CD4-positive, alpha-beta T cell (primary cell): ENCODE measurements at regions not wholly inside any gene's neighbourhood (a gene's known extent, or its start where the extent isn't known, plus 50 kb on each side); places are given as distances from the start of the nearest gene placed in this dataset.

Source experiments
- ATAC-seq: fragments of 200-7000 bp; cut with Tn5 transposase; one replicate; pipeline ENCODE4 v1.10.0; 2022; ENCODE audit warnings: mild to moderate bottlenecking; ENCODE audit not compliant: poor library complexity
- CTCF ChIA-PET: fragments of 350-600 bp; sonication (Branson Sonifier 250); formaldehyde crosslinking; loops from one replicate; lab custom pipeline; 2021; ENCODE audit warnings: antibody characterized with exemption, inconsistent platforms; lab: Charles Lee
- POLR2A ChIA-PET: fragments of 350-600 bp; sonication (Branson Sonifier 250); formaldehyde crosslinking; loops from one replicate; lab custom pipeline; 2021; ENCODE audit warnings: antibody characterized with exemption, inconsistent platforms; lab: Charles Lee
- DNase-seq, 14 experiments: peaks; one replicate each; pipeline ENCODE4 v3.0.0-alpha.2; 2013 to 2020; ENCODE audit warnings: mixed read lengths in 2 of 14
- H3K27ac ChIP-seq, 2 donors: one replicate each; pipeline versions ENCODE4 v1.5.1 to v1.7.0; 2013; ENCODE audit warnings: low read length in 2 of 2, low read depth in 1 of 2, mild to moderate bottlenecking in 1 of 2
- H3K27me3 ChIP-seq, 2 experiments: 1 replicate in 1 of 2; 2 replicates in 1 of 2; pipeline versions ENCODE4 v1.6.1 to v1.7.0; 2013; ENCODE audit warnings: low read length in 2 of 2, control low read depth in 1 of 2, mild to moderate bottlenecking in 1 of 2, moderate library complexity in 1 of 2; ENCODE audit not compliant: insufficient read depth in 2 of 2, control insufficient read depth in 1 of 2
- H3K36me3 ChIP-seq: one replicate; pipeline ENCODE4 v1.6.1; 2013; ENCODE audit warnings: low read length, control low read depth; ENCODE audit not compliant: insufficient read depth
- H3K4me1 ChIP-seq: one replicate; pipeline ENCODE4 v1.6.1; 2013; ENCODE audit warnings: low read length, control low read depth; ENCODE audit not compliant: insufficient read depth
- H3K4me3 ChIP-seq: one replicate; pipeline ENCODE4 v1.5.1; 2013; ENCODE audit warnings: mild to moderate bottlenecking, low read length, moderate library complexity
- H3K9me3 ChIP-seq, 2 experiments: 1 replicate in 1 of 2; 2 replicates in 1 of 2; pipeline versions ENCODE4 v1.6.1 to v1.7.0; 2013; ENCODE audit warnings: low read length in 2 of 2, mild to moderate bottlenecking in 2 of 2, control low read depth in 1 of 2, moderate library complexity in 1 of 2; ENCODE audit not compliant: control insufficient read depth in 1 of 2, insufficient read depth in 1 of 2
- H3K27ac Mint-ChIP-seq: one replicate; pipeline ENCODE4 v1.8.0; 2020; ENCODE audit warnings: mixed read lengths
- H3K27me3 Mint-ChIP-seq: one replicate; pipeline ENCODE4 v1.8.0; 2021; ENCODE audit warnings: mixed read lengths
- H3K36me3 Mint-ChIP-seq: one replicate; pipeline ENCODE4 v1.8.0; 2021; ENCODE audit warnings: low read depth, mixed read lengths
- H3K4me1 Mint-ChIP-seq: one replicate; pipeline ENCODE4 v1.8.0; 2021; ENCODE audit warnings: low read depth, mixed read lengths
- H3K4me3 Mint-ChIP-seq: one replicate; pipeline ENCODE4 v1.8.0; 2020; ENCODE audit warnings: mild to moderate bottlenecking, mixed read lengths
- H3K9me3 Mint-ChIP-seq: one replicate; pipeline ENCODE4 v1.8.0; 2020; ENCODE audit warnings: mixed read lengths
- CTCF ChIP-seq: fragments of 200-600 bp; IDR thresholded peaks from one replicate; pipeline ENCODE4 v1.8.0; 2022; ENCODE audit warnings: antibody characterized with exemption, mild to moderate bottlenecking
- intact Hi-C, 2 experiments: fragments of 100-400 bp; cut with DNase I in 1 of 2; cut with micrococcal nuclease in 1 of 2; formaldehyde crosslinking; loops; one replicate each; pipeline versions ENCODE4 v1.15.1 to v1.9.0; 2023 to 2025; cut with DNase I, micrococcal nuclease

- no peak for ATAC-seq
- H3K9me3 ChIP-seq, result no peaks in the 10 kb centered on the region
- no peak for TF ChIP-seq CTCF
- H3K4me1 ChIP-seq, result no peaks in the 10 kb centered on the region
- H3K36me3 Mint-ChIP-seq, result no peaks in the 10 kb centered on the region
- no peak overlapping the region for H3K27ac ChIP-seq
- peaks cover 5% of the 10 kb centered on the region for H3K4me1 Mint-ChIP-seq
- CTCF ChIA-PET, result no interaction called here
- intact Hi-C loops, result no loop called here
- no peaks in the 10 kb centered on the region for H3K9me3 Mint-ChIP-seq
- peaks cover 0 to 2% of the 10 kb centered on the region in 2 experiments for H3K27me3 ChIP-seq
- H3K4me3 ChIP-seq, result no peak overlapping the region
- no peak overlapping the region for H3K27ac Mint-ChIP-seq
- DNase-seq, result no peak
- peaks cover 22% of the 10 kb centered on the region for H3K27me3 Mint-ChIP-seq
- POLR2A ChIA-PET, result no interaction called here
- no peak overlapping the region for H3K4me3 Mint-ChIP-seq
- no peaks in the 10 kb centered on the region for H3K36me3 ChIP-seq
Observed at GRCh38 chr20:58076405-58076804, 152.0 kb downstream of the ANKRD60 start.

GRCh38 chr20:58075586-58076345 is 152.7 kb downstream of the ANKRD60 start:
- no peaks in the 10 kb centered on the region for H3K36me3 ChIP-seq
- H3K27me3 Mint-ChIP-seq, result peaks cover 27% of the 10 kb centered on the region
- H3K27me3 ChIP-seq, result peaks cover 0 to 2% of the 10 kb centered on the region in 2 experiments
- no peak for TF ChIP-seq CTCF
- H3K4me1 Mint-ChIP-seq, result peaks cover 5% of the 10 kb centered on the region
- ChIA-PET POLR2A (no interaction called here), CTCF (no interaction called here)
- no peak overlapping the region for H3K4me3 ChIP-seq
- ATAC-seq, result no peak
- H3K9me3 ChIP-seq, result no peaks in the 10 kb centered on the region
- no peaks in the 10 kb centered on the region for H3K9me3 Mint-ChIP-seq
- intact Hi-C loops, result no loop called here
- no peak overlapping the region for H3K27ac Mint-ChIP-seq
- H3K27ac ChIP-seq, result no peak overlapping the region
- no peaks in the 10 kb centered on the region for H3K4me1 ChIP-seq
- no peak for DNase-seq
- H3K36me3 Mint-ChIP-seq, result no peaks in the 10 kb centered on the region
- H3K4me3 Mint-ChIP-seq, result no peak overlapping the region

GRCh38 chr20:58073945-58074856 is 154.3 kb downstream of the ANKRD60 start:
- Mint-ChIP-seq H3K27ac (no peak overlapping the region), H3K4me3 (no peak overlapping the region), H3K27me3 (peaks cover 35% of the 10 kb centered on the region), H3K9me3 (no peaks in the 10 kb centered on the region), H3K4me1 (peaks cover 5% of the 10 kb centered on the region), H3K36me3 (no peaks in the 10 kb centered on the region)
- H3K27ac ChIP-seq, result no peak overlapping the region
- no peaks in the 10 kb centered on the region for H3K4me1 ChIP-seq
- peaks cover 0 to 2% of the 10 kb centered on the region in 2 experiments for H3K27me3 ChIP-seq
- H3K4me3 ChIP-seq, result no peak overlapping the region
- intact Hi-C loops, result no loop called here
- POLR2A ChIA-PET, result no interaction called here
- ATAC-seq (no peak), DNase-seq (no peak)
- H3K9me3 ChIP-seq, result no peaks in the 10 kb centered on the region
- CTCF ChIA-PET, result no interaction called here
- no peaks in the 10 kb centered on the region for H3K36me3 ChIP-seq
- TF ChIP-seq CTCF, result no peak
